ENCODE measurements at regions not wholly inside any gene's neighbourhood (a gene's known extent, or its start where the extent isn't known, plus 50 kb on each side); places are given as distances from the start of the nearest gene placed in this dataset.

GRCh38 chr12:84416626-84417025 is 496.0 kb downstream of the SLC6A15 start:
- TF ChIP-seq, protein P1, sequence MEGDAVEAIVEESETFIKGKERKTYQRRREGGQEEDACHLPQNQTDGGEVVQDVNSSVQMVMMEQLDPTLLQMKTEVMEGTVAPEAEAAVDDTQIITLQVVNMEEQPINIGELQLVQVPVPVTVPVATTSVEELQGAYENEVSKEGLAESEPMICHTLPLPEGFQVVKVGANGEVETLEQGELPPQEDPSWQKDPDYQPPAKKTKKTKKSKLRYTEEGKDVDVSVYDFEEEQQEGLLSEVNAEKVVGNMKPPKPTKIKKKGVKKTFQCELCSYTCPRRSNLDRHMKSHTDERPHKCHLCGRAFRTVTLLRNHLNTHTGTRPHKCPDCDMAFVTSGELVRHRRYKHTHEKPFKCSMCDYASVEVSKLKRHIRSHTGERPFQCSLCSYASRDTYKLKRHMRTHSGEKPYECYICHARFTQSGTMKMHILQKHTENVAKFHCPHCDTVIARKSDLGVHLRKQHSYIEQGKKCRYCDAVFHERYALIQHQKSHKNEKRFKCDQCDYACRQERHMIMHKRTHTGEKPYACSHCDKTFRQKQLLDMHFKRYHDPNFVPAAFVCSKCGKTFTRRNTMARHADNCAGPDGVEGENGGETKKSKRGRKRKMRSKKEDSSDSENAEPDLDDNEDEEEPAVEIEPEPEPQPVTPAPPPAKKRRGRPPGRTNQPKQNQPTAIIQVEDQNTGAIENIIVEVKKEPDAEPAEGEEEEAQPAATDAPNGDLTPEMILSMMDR (IDR thresholded peaks at IDR 0.05; ENCODE audit: unreplicated experiment) = no peak
- H3K4me1 Mint-ChIP-seq (ENCODE audit: insufficient read depth, unreplicated experiment) = peaks cover 6% of the 10 kb centered on the region
- CTCF ChIA-PET = interaction anchor here (0.7 kb wide), 1 partner anchor 13 kb away, joined by 3 read pairs; no protein-coding TSS in a partner anchor
- H3K9me3 Mint-ChIP-seq (ENCODE audit: unreplicated experiment) = peaks cover under 1% of the 10 kb centered on the region
- H3K27me3 Mint-ChIP-seq (ENCODE audit: insufficient read depth, unreplicated experiment) = no peaks in the 10 kb centered on the region
- no peak overlapping the region for H3K4me3 Mint-ChIP-seq (ENCODE audit: unreplicated experiment)
- BruUV-seq (replicated peaks) = no TSS peak
- H3K27ac Mint-ChIP-seq (ENCODE audit: low read depth, unreplicated experiment) = peak overlapping the region; percentile 36
- intact Hi-C loops (cut with micrococcal nuclease) = no loop called here
- H3K36me3 Mint-ChIP-seq (ENCODE audit: insufficient read depth, unreplicated experiment) = no peaks in the 10 kb centered on the region
- no peak for DNase-seq (ENCODE audit: unreplicated experiment)
- POLR2A ChIA-PET = no interaction called here

GRCh38 chr12:84415946-84416345 is 496.7 kb downstream of the SLC6A15 start:
- TF ChIP-seq, protein P1 (IDR thresholded peaks at IDR 0.05; ENCODE audit: unreplicated experiment) = no peak
- BruUV-seq (replicated peaks) = no TSS peak
- Mint-ChIP-seq H3K36me3 (ENCODE audit: insufficient read depth, unreplicated experiment) (no peaks in the 10 kb centered on the region), H3K4me1 (ENCODE audit: insufficient read depth, unreplicated experiment) (peaks cover 6% of the 10 kb centered on the region), H3K27me3 (ENCODE audit: insufficient read depth, unreplicated experiment) (no peaks in the 10 kb centered on the region), H3K4me3 (ENCODE audit: unreplicated experiment) (no peak overlapping the region), H3K27ac (ENCODE audit: low read depth, unreplicated experiment) (no peak overlapping the region), H3K9me3 (ENCODE audit: unreplicated experiment) (peaks cover 7% of the 10 kb centered on the region)
- ChIA-PET CTCF (interaction anchor here (0.7 kb wide), 1 partner anchor 13 kb away, joined by 3 read pairs; no protein-coding TSS in a partner anchor), POLR2A (no interaction called here)
- intact Hi-C loops (cut with micrococcal nuclease) = no loop called here
- DNase-seq (ENCODE audit: unreplicated experiment) = no peak

DNA sequence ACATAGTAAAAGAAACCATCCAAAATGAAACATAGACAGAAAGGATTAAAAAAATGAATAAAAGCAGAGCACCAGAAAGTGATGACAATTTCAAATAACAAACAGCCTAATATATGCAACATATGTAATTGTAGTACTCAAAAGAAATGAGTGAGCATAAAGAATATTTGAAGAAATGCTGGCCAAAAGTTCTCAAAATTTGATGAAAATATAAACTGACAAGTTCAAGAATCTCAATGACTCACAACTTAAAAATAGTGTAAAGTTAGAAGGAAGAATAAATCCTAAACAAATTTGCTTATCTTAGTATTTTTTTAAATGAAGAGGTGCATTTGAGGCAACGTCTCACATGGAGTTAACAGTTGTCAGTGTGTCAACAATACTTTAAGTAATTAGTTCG is 498.9 kb downstream of the SLC6A15 start:
- BruUV-seq (replicated peaks) = no TSS peak
- no peak for DNase-seq (ENCODE audit: unreplicated experiment)
- ChIA-PET CTCF (interaction anchor here (0.7 kb wide), 1 partner anchor 135 kb away, joined by 3 read pairs; no protein-coding TSS in a partner anchor), POLR2A (no interaction called here)
- H3K27ac Mint-ChIP-seq (ENCODE audit: low read depth, unreplicated experiment) = no peak overlapping the region
- no peaks in the 10 kb centered on the region for H3K36me3 Mint-ChIP-seq (ENCODE audit: insufficient read depth, unreplicated experiment)
- no peak overlapping the region for H3K4me3 Mint-ChIP-seq (ENCODE audit: unreplicated experiment)
- no peaks in the 10 kb centered on the region for H3K27me3 Mint-ChIP-seq (ENCODE audit: insufficient read depth, unreplicated experiment)
- intact Hi-C loops (cut with micrococcal nuclease) = no loop called here
- TF ChIP-seq, protein P1 (IDR thresholded peaks at IDR 0.05; ENCODE audit: unreplicated experiment) = no peak
- H3K4me1 Mint-ChIP-seq (ENCODE audit: insufficient read depth, unreplicated experiment) = peaks cover 6% of the 10 kb centered on the region
- H3K9me3 Mint-ChIP-seq (ENCODE audit: unreplicated experiment) = peaks cover 7% of the 10 kb centered on the region

DNA sequence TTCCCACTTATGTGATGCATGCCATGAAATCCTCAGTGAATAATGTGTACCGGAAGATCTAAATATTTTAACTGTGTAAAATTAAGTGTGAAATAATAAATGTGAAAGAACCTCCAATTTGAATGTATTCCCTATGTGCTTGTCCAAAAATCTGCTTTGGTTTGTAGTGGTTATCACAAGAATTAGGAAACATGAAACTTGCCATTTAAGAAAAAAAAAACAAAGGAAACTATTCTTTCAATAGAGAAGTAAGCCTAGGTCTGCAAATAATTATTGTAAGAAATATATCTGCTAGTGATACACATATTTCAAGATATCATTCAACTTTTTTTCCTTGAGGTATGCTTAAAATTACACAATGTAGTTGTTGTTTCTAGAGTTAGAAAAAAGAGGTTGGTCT is 500.4 kb downstream of the SLC6A15 start:
- H3K9me3 Mint-ChIP-seq (ENCODE audit: unreplicated experiment) = peaks cover 7% of the 10 kb centered on the region
- TF ChIP-seq, protein P1 (IDR thresholded peaks at IDR 0.05; ENCODE audit: unreplicated experiment) = no peak
- ChIA-PET POLR2A (no interaction called here), CTCF (interaction anchor here (0.7 kb wide), 1 partner anchor 1725 kb away, joined by 3 read pairs; the partner anchor contains the start of gene TMTC2)
- no peaks in the 10 kb centered on the region for H3K36me3 Mint-ChIP-seq (ENCODE audit: insufficient read depth, unreplicated experiment)
- no peak overlapping the region for H3K27ac Mint-ChIP-seq (ENCODE audit: low read depth, unreplicated experiment)
- peaks cover 6% of the 10 kb centered on the region for H3K4me1 Mint-ChIP-seq (ENCODE audit: insufficient read depth, unreplicated experiment)
- BruUV-seq (replicated peaks) = no TSS peak
- no peaks in the 10 kb centered on the region for H3K27me3 Mint-ChIP-seq (ENCODE audit: insufficient read depth, unreplicated experiment)
- DNase-seq (ENCODE audit: unreplicated experiment) = no peak
- intact Hi-C loops (cut with micrococcal nuclease) = no loop called here
- H3K4me3 Mint-ChIP-seq (ENCODE audit: unreplicated experiment) = no peak overlapping the region

Data from MCF 10A (cell line).